IPS DF 6.9 (cell line): ENCODE measurements at regions not wholly inside any gene's neighbourhood (a gene's known extent, or its start where the extent isn't known, plus 50 kb on each side); places are given as distances from the start of the nearest gene placed in this dataset.
"Not testable (repeated sequence)": the region's sequence is repeated elsewhere in the genome, so short reads cannot be mapped to it uniquely, and the experiment has no call there.

Experiments
- DNase-seq: peaks from one replicate; pipeline ENCODE4 v3.0.0-alpha.2; 2013; ENCODE audit warnings: low read depth, low spot score
- H3K27ac ChIP-seq: one replicate; pipeline ENCODE4 v1.5.1; 2013; ENCODE audit warnings: low read length, control low read depth
- H3K27me3 ChIP-seq: 2 replicates; pipeline ENCODE4 v1.6.1; 2013; ENCODE audit warnings: mild to moderate bottlenecking, low read length; ENCODE audit not compliant: control insufficient read depth, insufficient read depth
- H3K36me3 ChIP-seq: 2 replicates; pipeline ENCODE4 v1.6.1; 2013; ENCODE audit warnings: low read length; ENCODE audit not compliant: control insufficient read depth, insufficient read depth
- H3K4me1 ChIP-seq: 2 replicates; pipeline ENCODE4 v1.6.1; 2013; ENCODE audit warnings: low read length; ENCODE audit not compliant: control insufficient read depth, insufficient read depth
- H3K4me3 ChIP-seq: 2 replicates; pipeline ENCODE4 v1.5.1; 2013; ENCODE audit warnings: mild to moderate bottlenecking, low read length
- H3K9me3 ChIP-seq: 2 replicates; pipeline ENCODE4 v1.6.1; 2013; ENCODE audit warnings: low read length, inconsistent platforms; ENCODE audit not compliant: control insufficient read depth, insufficient read depth
- WGBS: extraction: QIAGEN DNeasy Blood & Tissue Kit; methylation state at CpG from one replicate; pipeline ENCODE4 v1.1.7; 2013; ENCODE audit warnings: mixed read lengths, missing lambda C conversion rate; ENCODE audit not compliant: insufficient read length, insufficient coverage; 5-methylcytosine and 5-hydroxymethylcytosine counted together

DNA sequence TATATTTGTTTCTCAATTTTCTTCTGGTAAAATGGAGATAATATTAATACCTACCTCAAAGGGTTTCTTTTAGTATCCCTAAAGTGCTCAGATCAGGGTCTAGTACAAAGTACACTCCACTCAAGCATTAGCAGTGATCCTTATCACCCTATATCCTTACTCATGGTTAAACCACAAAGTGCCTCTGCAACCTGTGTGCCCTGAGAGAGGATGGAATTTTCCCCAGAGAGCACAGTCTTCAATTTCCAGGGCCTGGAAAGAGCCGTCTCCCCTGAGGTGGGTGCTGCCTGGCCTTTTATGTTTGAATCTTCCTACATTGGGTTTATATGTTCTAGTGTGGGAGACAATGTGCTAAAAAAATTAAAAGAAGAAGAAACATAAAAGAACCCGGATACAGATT, 183.1 kb upstream of the FBXO33 start:
- Histone ChIP-seq H3K27me3 (no peaks in the 10 kb centered on the region), H3K9me3 (no peaks in the 10 kb centered on the region), H3K4me1 (no peaks in the 10 kb centered on the region), H3K27ac (no peak overlapping the region), H3K36me3 (no peaks in the 10 kb centered on the region), H3K4me3 (no peak overlapping the region)
- DNase-seq, result no peak
- WGBS, result no CpG with 5 or more reads among the region's 2 CpGs

DNA sequence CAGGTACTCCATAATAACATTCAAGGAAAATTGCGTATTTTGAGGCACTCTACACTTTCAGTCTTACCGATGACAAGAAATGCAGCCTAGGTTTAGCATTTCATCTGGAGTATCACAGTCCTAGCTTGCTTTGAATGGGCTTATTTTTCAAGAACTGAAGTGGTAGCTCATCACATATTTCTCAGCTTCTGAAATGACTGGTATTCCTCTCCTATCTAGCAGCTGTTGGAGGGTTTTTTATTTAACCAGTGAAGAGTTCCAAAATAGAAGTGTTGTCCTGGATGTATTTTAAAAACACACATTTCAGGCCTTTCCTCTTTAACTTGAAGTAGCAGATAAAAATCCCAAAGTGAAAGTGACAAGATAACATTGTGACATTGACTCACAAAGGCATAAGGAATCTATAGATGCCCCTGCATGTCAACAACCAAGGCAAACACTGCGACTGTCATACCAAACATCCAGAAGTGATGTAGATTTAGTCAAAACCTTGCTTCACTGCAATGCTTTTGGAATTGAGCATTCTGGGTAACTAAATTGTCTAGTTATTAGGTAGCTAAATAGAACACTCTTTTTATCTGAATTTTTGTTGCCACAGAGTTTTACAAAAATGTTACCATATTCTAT, 182.2 kb upstream of the FBXO33 start:
- no peak for DNase-seq
- no peaks in the 10 kb centered on the region for H3K4me1 ChIP-seq
- no peaks in the 10 kb centered on the region for H3K36me3 ChIP-seq
- H3K27me3 ChIP-seq, result no peaks in the 10 kb centered on the region
- H3K4me3 ChIP-seq, result no peak overlapping the region
- no peaks in the 10 kb centered on the region for H3K9me3 ChIP-seq
- no peak overlapping the region for H3K27ac ChIP-seq
- no CpG with 5 or more reads among the region's 3 CpGs for WGBS

DNA sequence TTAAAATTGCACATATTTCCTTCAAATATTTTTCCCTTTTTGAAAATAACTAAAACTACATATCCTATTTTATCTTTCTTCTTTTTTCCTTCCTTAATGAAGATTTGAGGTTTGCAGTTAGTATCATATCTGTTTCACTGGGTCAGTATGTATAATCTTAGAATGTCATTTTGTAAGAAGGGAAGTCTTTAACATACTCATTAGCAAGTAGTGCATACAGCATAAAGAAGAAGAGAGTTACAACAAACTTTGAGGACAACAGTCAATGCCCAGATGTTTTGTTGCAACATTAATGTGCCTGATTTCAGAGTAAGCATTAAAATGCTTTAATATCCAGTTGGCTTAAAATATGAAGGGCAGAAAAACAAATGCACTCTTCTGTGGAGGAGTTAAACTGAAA, 176.9 kb upstream of the FBXO33 start:
- H3K36me3 ChIP-seq, result no peaks in the 10 kb centered on the region
- no peaks in the 10 kb centered on the region for H3K27me3 ChIP-seq
- H3K9me3 ChIP-seq, result no peaks in the 10 kb centered on the region
- no peak for DNase-seq
- no peak overlapping the region for H3K27ac ChIP-seq
- no peak overlapping the region for H3K4me3 ChIP-seq
- no peaks in the 10 kb centered on the region for H3K4me1 ChIP-seq

DNA sequence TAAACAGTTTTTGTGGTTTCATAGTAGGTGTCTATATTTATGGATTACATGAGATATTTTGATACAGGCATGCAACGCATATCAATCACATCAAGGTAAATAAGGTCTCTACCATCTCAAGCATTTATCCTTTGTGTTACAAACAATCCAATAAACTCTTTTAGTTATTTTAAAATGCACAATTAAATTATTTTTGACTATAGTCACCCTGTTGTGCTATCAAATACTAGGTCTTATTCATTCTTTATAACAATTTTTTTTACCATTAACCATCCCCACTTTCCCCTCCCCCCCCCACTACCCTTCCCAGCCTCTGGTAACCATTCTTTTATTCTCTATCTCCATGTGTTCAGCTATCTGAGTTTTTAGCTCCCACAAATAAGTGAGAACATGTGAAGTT, 175.7 kb upstream of the FBXO33 start:
- Histone ChIP-seq H3K9me3 (no peaks in the 10 kb centered on the region), H3K36me3 (no peaks in the 10 kb centered on the region), H3K4me1 (no peaks in the 10 kb centered on the region), H3K27me3 (no peaks in the 10 kb centered on the region), H3K4me3 (no peak overlapping the region), H3K27ac (no peak overlapping the region)
- WGBS, result no CpG with 5 or more reads among the region's 1 CpG
- DNase-seq, result no peak

DNA sequence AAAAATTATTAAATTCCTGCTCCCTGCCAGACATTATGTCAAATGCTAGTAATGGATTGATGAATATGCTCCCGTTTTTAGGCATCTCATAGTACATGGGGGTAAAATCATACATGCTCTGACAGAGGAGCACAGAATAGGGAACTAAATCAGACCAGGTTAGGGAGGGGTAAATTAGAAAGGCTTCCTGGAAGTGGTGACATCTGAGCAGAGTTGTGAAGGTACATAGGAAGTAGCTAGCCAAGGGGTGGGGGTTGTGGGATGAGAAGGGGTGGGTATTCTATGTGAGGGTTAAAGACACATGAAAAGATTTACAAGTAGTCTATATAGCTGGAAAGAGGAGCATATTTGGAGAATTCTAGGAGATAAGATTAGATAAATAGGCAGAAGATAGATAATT, 171.7 kb upstream of the FBXO33 start:
- no CpG with 5 or more reads among the region's 1 CpG for WGBS
- DNase-seq, result no peak

DNA sequence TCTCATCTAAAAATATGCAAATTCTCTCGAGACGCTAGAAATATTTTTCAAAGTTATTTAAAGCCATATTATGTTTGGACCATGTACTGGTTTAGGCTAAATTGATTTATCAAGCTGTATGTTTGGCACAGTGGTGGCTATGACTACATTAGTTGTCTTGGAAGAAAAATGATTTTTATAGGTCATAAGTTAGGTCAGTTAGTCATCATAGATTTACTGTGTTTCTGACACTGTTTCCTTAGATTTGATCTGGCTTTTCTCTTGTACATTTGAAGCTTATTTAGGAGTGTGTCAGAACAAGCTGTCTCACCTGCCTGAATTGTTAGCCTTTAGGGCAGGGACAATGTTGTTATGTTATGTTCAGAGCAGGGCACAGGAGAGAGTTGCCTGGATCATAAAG, 161.1 kb upstream of the FBXO33 start:
- no CpG with 5 or more reads among the region's 2 CpGs for WGBS
- Histone ChIP-seq H3K27ac (no peak overlapping the region), H3K36me3 (no peaks in the 10 kb centered on the region), H3K4me3 (no peak overlapping the region), H3K27me3 (no peaks in the 10 kb centered on the region), H3K4me1 (no peaks in the 10 kb centered on the region), H3K9me3 (no peaks in the 10 kb centered on the region; the same call in 1 of the 2 replicates)
- DNase-seq, result no peak

More for the DNA sequence above, 171.7 kb upstream of the FBXO33 start:
- Histone ChIP-seq H3K9me3 (no peaks in the 10 kb centered on the region), H3K4me1 (no peaks in the 10 kb centered on the region), H3K27ac (no peak overlapping the region), H3K36me3 (no peaks in the 10 kb centered on the region), H3K27me3 (no peaks in the 10 kb centered on the region), H3K4me3 (no peak overlapping the region)

DNA sequence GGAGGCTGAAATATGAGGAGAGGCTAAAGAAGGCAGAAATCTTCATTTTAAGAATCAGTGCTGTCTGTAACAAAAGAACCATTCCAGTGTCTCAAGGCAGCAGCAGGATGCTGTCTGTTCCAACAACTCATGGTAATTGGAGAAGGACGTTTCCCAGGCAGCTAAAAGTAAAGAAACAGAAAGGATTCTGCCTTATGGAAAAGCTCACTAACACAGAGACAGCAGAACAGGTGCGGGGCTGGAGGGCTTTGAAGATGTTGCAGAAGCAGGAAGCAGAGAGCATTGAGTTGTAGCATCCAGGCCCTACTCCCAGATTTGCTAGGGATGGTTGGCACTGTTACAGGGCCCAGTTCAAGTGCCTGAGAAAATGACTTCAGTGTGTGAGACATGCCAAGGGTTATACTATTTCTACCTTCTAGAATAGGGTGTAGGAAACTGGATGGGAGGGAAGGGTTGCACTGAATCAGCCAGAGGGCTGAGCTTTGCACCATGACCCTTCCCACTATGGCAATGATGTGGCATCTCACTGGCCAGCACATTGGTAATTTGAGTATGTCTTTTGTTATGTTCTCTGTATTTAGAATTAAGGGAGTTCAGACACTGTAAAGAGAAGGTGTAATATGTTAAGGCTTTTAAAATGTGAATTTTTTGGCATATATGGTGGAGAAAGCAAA, 160.0 kb upstream of the FBXO33 start:
- no peaks in the 10 kb centered on the region for H3K4me1 ChIP-seq
- no peak overlapping the region for H3K27ac ChIP-seq
- no CpG with 5 or more reads among the region's 2 CpGs for WGBS
- no peak for DNase-seq
- no peaks in the 10 kb centered on the region; the same call in 1 of the 2 replicates for H3K9me3 ChIP-seq
- no peaks in the 10 kb centered on the region for H3K36me3 ChIP-seq
- H3K27me3 ChIP-seq, result no peaks in the 10 kb centered on the region
- H3K4me3 ChIP-seq, result no peak overlapping the region

DNA sequence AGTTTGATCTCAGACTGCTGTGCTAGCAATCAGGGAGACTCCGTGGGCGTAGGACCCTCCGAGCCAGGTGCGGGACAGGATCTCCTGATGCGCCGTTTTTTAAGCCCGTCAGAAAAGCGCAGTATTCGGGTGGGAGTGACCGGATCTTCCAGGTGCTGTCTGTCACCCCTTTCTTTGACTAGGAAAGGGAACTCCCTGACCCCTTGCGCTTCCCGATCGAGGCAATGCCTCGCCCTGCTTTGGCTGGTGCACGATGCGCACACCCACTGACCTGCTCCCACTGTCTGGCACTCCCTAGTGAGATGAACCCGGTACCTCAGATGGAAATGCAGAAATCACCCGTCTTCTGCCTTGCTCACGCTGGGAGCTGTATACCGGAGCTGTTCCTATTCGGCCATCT, 157.6 kb upstream of the FBXO33 start:
- not testable (repeated sequence) for H3K27ac ChIP-seq, H3K4me1 ChIP-seq, DNase-seq, H3K4me3 ChIP-seq, H3K27me3 ChIP-seq, H3K36me3 ChIP-seq, H3K9me3 ChIP-seq
- whole genome bisulfite sequencing, result no CpG with 5 or more reads among the region's 21 CpGs

DNA sequence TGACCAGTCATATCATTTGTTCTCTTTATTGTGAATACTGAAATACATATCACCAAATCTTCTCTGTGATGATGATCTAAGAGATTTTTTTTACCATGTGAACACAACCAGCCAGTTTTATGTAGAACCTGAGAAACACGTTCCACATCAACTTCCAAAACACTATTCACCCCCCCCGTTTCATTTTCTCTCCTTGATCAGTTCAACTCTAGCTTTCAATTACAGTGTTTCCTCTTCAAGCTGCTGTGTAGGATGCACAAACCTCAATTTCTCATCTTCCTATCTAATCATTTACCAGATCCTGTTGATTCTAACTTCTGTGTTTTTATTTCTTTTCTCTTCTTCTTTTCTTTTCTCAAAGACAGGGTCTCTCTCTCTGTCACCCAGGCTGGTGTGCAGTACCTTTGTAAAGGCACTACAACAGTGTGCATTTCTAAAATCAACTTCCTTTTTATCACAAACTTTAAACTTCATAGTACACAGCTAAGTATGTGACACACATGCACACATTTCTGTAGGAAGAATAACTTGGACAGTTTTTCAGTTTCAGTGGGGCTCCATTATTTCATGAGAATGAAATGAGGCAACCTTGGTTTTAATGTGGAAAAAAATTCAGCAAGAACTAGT, 149.9 kb upstream of the FBXO33 start:
- no CpG with 5 or more reads among the region's 2 CpGs for whole genome bisulfite sequencing
- no peak overlapping the region for H3K27ac ChIP-seq
- H3K9me3 ChIP-seq, result no peaks in the 10 kb centered on the region
- no peaks in the 10 kb centered on the region for H3K4me1 ChIP-seq
- H3K4me3 ChIP-seq, result no peak overlapping the region
- DNase-seq, result no peak
- H3K36me3 ChIP-seq, result no peaks in the 10 kb centered on the region
- no peaks in the 10 kb centered on the region for H3K27me3 ChIP-seq

DNA sequence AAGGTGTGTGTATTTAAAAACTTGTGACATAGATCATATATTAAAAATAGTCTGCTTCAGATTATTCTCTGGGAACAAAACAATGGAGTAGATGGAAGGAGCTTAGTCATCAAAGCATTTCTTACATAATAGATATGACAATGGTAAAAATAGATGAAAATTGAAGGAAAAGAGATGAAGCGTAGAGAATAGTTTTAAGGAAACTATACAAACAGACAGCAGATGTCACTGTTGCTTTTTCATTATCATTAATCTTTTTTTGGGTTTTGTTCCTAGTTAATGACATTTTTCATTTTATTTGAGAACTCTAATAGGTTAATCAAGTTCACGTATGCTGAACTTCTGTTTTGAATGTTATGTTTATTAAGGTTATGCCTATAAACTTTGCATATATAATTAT, 149.2 kb upstream of the FBXO33 start:
- DNase-seq, result no peak
- no peak overlapping the region for H3K27ac ChIP-seq
- 100% methylated on average over 1 of the region's 2 CpGs for WGBS

DNA sequence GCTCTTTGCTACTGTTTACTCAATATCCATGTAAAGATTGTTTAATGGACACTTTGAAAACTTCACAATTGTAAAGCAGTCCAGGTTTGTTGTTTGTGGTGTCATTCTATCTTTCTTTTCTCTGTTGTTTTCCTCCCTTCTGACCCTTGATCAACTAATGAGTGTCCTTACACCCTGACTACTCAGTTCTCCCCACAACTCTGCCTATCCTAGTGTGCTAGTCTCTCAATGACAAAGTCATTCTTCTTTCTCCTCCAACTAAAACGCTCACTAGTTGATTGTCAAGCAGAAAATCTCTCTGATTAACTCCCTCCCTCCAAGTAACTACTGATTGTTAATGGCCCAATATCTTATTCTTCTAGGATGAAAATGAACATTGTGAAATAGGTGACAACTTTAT, 148.5 kb upstream of the FBXO33 start:
- H3K4me1 ChIP-seq, result no peaks in the 10 kb centered on the region
- H3K27ac ChIP-seq, result no peak overlapping the region
- no peaks in the 10 kb centered on the region for H3K9me3 ChIP-seq
- no peak overlapping the region for H3K4me3 ChIP-seq
- WGBS, result no CpG with 5 or more reads among the region's 1 CpG
- DNase-seq, result no peak
- no peaks in the 10 kb centered on the region for H3K36me3 ChIP-seq
- H3K27me3 ChIP-seq, result no peaks in the 10 kb centered on the region

More for the DNA sequence above, 149.2 kb upstream of the FBXO33 start:
- Histone ChIP-seq H3K4me3 (no peak overlapping the region), H3K9me3 (no peaks in the 10 kb centered on the region), H3K36me3 (no peaks in the 10 kb centered on the region), H3K27me3 (no peaks in the 10 kb centered on the region), H3K4me1 (no peaks in the 10 kb centered on the region)
